WTC11 (cell line): ENCODE measurements at regions not wholly inside any gene's neighbourhood (a gene's known extent, or its start where the extent isn't known, plus 50 kb on each side); places are given as distances from the start of the nearest gene placed in this dataset.

Source experiments
- ATAC-seq: fragments of 200-7000 bp; cut with Tn5 transposase; 2 replicates; pipeline ENCODE4 v1.10.0; 2021; ENCODE audit warnings: mild to moderate bottlenecking, moderate library complexity
- CTCF ChIA-PET: fragments of 300-600 bp; sonication (Branson Sonifier 250); formaldehyde crosslinking; loops from one replicate; lab custom pipeline; 2021; ENCODE audit warnings: antibody characterized with exemption; lab: Charles Lee
- POLR2A ChIA-PET: fragments of 350-600 bp; sonication (Branson Sonifier 250); formaldehyde crosslinking; loops from one replicate; lab custom pipeline; 2021; ENCODE audit warnings: antibody characterized with exemption; lab: Charles Lee
- DNase-seq: peaks from one replicate; pipeline ENCODE4 v3.0.0; 2021; ENCODE audit warnings: low spot score
- H3K27ac Mint-ChIP-seq: 2 replicates; pipeline ENCODE4 v1.8.0; 2021; ENCODE audit warnings: mixed read lengths
- H3K27me3 Mint-ChIP-seq: 2 replicates; pipeline ENCODE4 v1.8.0; 2021; ENCODE audit warnings: low read depth, mild to moderate bottlenecking, moderate library complexity, mixed read lengths
- H3K36me3 Mint-ChIP-seq: 2 replicates; pipeline ENCODE4 v1.8.0; 2021; ENCODE audit warnings: mixed read lengths
- H3K4me1 Mint-ChIP-seq: 2 replicates; pipeline ENCODE4 v1.8.0; 2022; ENCODE audit warnings: mixed read lengths
- H3K4me3 Mint-ChIP-seq: 2 replicates; pipeline ENCODE4 v1.8.0; 2021; ENCODE audit warnings: mild to moderate bottlenecking, moderate library complexity, mixed read lengths
- H3K9me3 Mint-ChIP-seq: 2 replicates; pipeline ENCODE4 v1.8.0; 2021; ENCODE audit warnings: mixed read lengths
- ATF2 ChIP-seq: sonication (generic); formaldehyde crosslinking; IDR thresholded peaks from 2 replicates; pipeline ENCODE4 v1.8.1; 2022; ENCODE audit warnings: low read depth, missing genetic modification reagents, borderline replicate concordance
- ATF6 ChIP-seq: sonication (generic); formaldehyde crosslinking; IDR thresholded peaks from 2 replicates; pipeline ENCODE4 v1.8.1; 2023; ENCODE audit warnings: mild to moderate bottlenecking, missing genetic modification reagents
- ELF4 ChIP-seq: sonication (generic); formaldehyde crosslinking; IDR thresholded peaks from 2 replicates; pipeline ENCODE4 v1.8.1; 2022; ENCODE audit warnings: low read depth, mild to moderate bottlenecking, moderate library complexity, missing genetic modification reagents
- ESRRA ChIP-seq: sonication (generic); formaldehyde crosslinking; IDR thresholded peaks from 2 replicates; pipeline ENCODE4 v1.8.1; 2022; ENCODE audit warnings: mild to moderate bottlenecking, missing genetic modification reagents, borderline replicate concordance
- ETV6 ChIP-seq: sonication (generic); formaldehyde crosslinking; IDR thresholded peaks from 2 replicates; pipeline ENCODE4 v1.8.1; 2022; ENCODE audit warnings: mild to moderate bottlenecking, missing genetic modification reagents
- FOXK1 ChIP-seq: sonication (generic); formaldehyde crosslinking; IDR thresholded peaks from 2 replicates; pipeline ENCODE4 v1.8.0; 2022; ENCODE audit warnings: mild to moderate bottlenecking, moderate library complexity, missing genetic modification reagents
- MYBL2 ChIP-seq: sonication (generic); formaldehyde crosslinking; IDR thresholded peaks from 2 replicates; pipeline ENCODE4 v1.8.1; 2023; ENCODE audit warnings: mild to moderate bottlenecking, moderate library complexity, missing genetic modification reagents
- NFATC4 ChIP-seq: fragments of 250-450 bp; sonication (Bioruptor Pico); IDR thresholded peaks from 2 replicates; pipeline ENCODE4 v1.9.0; 2021; ENCODE audit warnings: mild to moderate bottlenecking
- NFYB ChIP-seq: sonication (generic); formaldehyde crosslinking; conservative IDR thresholded peaks from 2 replicates; pipeline ENCODE4 v1.8.0; 2022; ENCODE audit warnings: low read depth, missing genetic modification reagents
- RORB ChIP-seq: fragments of 250-450 bp; sonication (Bioruptor Pico); IDR thresholded peaks from 2 replicates; pipeline ENCODE4 v1.9.0; 2021; ENCODE audit warnings: mild to moderate bottlenecking
- SOX15 ChIP-seq: fragments of 250-450 bp; sonication (Bioruptor Pico); IDR thresholded peaks from 2 replicates; pipeline ENCODE4 v1.9.0; 2021; ENCODE audit warnings: mild to moderate bottlenecking
- SP1 ChIP-seq: sonication (generic); formaldehyde crosslinking; conservative IDR thresholded peaks from 2 replicates; pipeline ENCODE4 v1.8.1; 2022; ENCODE audit warnings: missing genetic modification reagents
- TEAD4 ChIP-seq: sonication (generic); formaldehyde crosslinking; IDR thresholded peaks from 2 replicates; pipeline ENCODE4 v1.8.0; 2022; ENCODE audit warnings: mild to moderate bottlenecking, missing genetic modification reagents
- USF2 ChIP-seq: sonication (generic); formaldehyde crosslinking; IDR thresholded peaks from 2 replicates; pipeline ENCODE4 v1.8.1; 2023; ENCODE audit warnings: mild to moderate bottlenecking, missing genetic modification reagents, moderate library complexity
- TF ChIP-seq, protein P1 (sequence below): sonication (generic); formaldehyde crosslinking; IDR thresholded peaks from 2 replicates; pipeline ENCODE4 v1.8.0; 2022; ENCODE audit warnings: mild to moderate bottlenecking, missing genetic modification reagents
- TF ChIP-seq, protein P2 (sequence below): sonication (generic); formaldehyde crosslinking; IDR thresholded peaks from 2 replicates; pipeline ENCODE4 v1.8.0; 2022; ENCODE audit warnings: missing genetic modification reagents
- TF ChIP-seq, protein P3 (sequence below): sonication (generic); formaldehyde crosslinking; IDR thresholded peaks from 2 replicates; pipeline ENCODE4 v1.8.1; 2022; ENCODE audit warnings: mild to moderate bottlenecking, moderate library complexity, missing genetic modification reagents
- TF ChIP-seq, protein P4 (sequence below): sonication (generic); formaldehyde crosslinking; IDR thresholded peaks from 2 replicates; pipeline ENCODE4 v1.8.0; 2023; ENCODE audit warnings: missing genetic modification reagents, mild to moderate bottlenecking, borderline replicate concordance
- TF ChIP-seq, protein P5 (sequence below): sonication (generic); formaldehyde crosslinking; IDR thresholded peaks from 2 replicates; pipeline ENCODE4 v1.8.0; 2022; ENCODE audit warnings: mild to moderate bottlenecking, missing genetic modification reagents
- TF ChIP-seq, protein P6 (sequence below): fragments of 250-450 bp; sonication (Bioruptor Pico); IDR thresholded peaks from 2 replicates; pipeline ENCODE4 v1.9.0; 2021; ENCODE audit warnings: mild to moderate bottlenecking

GRCh38 chr1:29924017-29924431, 687.7 kb downstream of the PTPRU start (continued):
- TF ChIP-seq, protein P1, sequence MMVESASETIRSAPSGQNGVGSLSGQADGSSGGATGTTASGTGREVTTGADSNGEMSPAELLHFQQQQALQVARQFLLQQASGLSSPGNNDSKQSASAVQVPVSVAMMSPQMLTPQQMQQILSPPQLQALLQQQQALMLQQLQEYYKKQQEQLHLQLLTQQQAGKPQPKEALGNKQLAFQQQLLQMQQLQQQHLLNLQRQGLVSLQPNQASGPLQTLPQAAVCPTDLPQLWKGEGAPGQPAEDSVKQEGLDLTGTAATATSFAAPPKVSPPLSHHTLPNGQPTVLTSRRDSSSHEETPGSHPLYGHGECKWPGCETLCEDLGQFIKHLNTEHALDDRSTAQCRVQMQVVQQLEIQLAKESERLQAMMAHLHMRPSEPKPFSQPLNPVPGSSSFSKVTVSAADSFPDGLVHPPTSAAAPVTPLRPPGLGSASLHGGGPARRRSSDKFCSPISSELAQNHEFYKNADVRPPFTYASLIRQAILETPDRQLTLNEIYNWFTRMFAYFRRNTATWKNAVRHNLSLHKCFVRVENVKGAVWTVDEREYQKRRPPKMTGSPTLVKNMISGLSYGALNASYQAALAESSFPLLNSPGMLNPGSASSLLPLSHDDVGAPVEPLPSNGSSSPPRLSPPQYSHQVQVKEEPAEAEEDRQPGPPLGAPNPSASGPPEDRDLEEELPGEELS (CRISPR knock-in tag), result 0 out of 2 replicates have a peak, but pooled peaks have one; percentile 26
- TF ChIP-seq, protein P2, sequence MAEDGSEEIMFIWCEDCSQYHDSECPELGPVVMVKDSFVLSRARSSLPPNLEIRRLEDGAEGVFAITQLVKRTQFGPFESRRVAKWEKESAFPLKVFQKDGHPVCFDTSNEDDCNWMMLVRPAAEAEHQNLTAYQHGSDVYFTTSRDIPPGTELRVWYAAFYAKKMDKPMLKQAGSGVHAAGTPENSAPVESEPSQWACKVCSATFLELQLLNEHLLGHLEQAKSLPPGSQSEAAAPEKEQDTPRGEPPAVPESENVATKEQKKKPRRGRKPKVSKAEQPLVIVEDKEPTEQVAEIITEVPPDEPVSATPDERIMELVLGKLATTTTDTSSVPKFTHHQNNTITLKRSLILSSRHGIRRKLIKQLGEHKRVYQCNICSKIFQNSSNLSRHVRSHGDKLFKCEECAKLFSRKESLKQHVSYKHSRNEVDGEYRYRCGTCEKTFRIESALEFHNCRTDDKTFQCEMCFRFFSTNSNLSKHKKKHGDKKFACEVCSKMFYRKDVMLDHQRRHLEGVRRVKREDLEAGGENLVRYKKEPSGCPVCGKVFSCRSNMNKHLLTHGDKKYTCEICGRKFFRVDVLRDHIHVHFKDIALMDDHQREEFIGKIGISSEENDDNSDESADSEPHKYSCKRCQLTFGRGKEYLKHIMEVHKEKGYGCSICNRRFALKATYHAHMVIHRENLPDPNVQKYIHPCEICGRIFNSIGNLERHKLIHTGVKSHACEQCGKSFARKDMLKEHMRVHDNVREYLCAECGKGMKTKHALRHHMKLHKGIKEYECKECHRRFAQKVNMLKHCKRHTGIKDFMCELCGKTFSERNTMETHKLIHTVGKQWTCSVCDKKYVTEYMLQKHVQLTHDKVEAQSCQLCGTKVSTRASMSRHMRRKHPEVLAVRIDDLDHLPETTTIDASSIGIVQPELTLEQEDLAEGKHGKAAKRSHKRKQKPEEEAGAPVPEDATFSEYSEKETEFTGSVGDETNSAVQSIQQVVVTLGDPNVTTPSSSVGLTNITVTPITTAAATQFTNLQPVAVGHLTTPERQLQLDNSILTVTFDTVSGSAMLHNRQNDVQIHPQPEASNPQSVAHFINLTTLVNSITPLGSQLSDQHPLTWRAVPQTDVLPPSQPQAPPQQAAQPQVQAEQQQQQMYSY, result no peak
- TF ChIP-seq ETV6, result 0 out of 2 replicates have a peak, but pooled peaks have one; percentile 54
- TF ChIP-seq NFATC4 (CRISPR knock-in tag), result no peak
- TF ChIP-seq ELF4 (CRISPR knock-in tag), result no peak
- TF ChIP-seq SP1, result 0 out of 2 replicates have a peak, but pooled peaks have one; percentile 19
- TF ChIP-seq, protein P3, sequence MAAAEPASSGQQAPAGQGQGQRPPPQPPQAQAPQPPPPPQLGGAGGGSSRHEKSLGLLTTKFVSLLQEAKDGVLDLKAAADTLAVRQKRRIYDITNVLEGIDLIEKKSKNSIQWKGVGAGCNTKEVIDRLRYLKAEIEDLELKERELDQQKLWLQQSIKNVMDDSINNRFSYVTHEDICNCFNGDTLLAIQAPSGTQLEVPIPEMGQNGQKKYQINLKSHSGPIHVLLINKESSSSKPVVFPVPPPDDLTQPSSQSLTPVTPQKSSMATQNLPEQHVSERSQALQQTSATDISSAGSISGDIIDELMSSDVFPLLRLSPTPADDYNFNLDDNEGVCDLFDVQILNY (CRISPR knock-in tag), result no peak

DNA sequence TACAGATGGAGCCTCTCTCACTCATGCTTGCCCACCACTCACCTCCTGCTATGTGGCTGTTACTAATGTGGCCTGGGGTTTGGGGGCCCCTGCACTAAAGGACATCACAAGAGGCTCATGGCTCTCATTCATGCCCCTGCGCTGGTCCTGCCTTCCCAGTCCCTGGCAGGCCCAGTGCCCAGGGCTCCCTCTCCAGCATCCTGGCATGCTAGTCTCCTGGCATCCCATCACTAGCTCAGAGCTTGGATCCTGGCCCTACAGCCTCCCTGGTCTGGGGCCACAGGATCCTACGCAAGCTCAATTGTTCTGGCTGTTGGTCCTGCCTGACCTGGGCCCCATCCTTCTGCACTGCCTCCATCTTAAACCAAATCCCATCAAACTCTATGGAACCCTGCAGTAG, 685.4 kb downstream of the PTPRU start:
- Mint-ChIP-seq H3K27me3 (no peaks in the 10 kb centered on the region), H3K4me3 (no peak overlapping the region), H3K9me3 (peaks cover 8% of the 10 kb centered on the region; the same call in 1 of the 2 replicates), H3K36me3 (no peaks in the 10 kb centered on the region), H3K4me1 (peaks cover 65% of the 10 kb centered on the region), H3K27ac (no peak overlapping the region)
- ChIA-PET CTCF (interaction anchor here (1.1 kb wide), 1 partner anchor 73 kb away, joined by 3 read pairs; no protein-coding TSS in a partner anchor), POLR2A (no interaction called here)
- ATAC-seq (no peak), DNase-seq (no peak)
- TF ChIP-seq, protein P4, sequence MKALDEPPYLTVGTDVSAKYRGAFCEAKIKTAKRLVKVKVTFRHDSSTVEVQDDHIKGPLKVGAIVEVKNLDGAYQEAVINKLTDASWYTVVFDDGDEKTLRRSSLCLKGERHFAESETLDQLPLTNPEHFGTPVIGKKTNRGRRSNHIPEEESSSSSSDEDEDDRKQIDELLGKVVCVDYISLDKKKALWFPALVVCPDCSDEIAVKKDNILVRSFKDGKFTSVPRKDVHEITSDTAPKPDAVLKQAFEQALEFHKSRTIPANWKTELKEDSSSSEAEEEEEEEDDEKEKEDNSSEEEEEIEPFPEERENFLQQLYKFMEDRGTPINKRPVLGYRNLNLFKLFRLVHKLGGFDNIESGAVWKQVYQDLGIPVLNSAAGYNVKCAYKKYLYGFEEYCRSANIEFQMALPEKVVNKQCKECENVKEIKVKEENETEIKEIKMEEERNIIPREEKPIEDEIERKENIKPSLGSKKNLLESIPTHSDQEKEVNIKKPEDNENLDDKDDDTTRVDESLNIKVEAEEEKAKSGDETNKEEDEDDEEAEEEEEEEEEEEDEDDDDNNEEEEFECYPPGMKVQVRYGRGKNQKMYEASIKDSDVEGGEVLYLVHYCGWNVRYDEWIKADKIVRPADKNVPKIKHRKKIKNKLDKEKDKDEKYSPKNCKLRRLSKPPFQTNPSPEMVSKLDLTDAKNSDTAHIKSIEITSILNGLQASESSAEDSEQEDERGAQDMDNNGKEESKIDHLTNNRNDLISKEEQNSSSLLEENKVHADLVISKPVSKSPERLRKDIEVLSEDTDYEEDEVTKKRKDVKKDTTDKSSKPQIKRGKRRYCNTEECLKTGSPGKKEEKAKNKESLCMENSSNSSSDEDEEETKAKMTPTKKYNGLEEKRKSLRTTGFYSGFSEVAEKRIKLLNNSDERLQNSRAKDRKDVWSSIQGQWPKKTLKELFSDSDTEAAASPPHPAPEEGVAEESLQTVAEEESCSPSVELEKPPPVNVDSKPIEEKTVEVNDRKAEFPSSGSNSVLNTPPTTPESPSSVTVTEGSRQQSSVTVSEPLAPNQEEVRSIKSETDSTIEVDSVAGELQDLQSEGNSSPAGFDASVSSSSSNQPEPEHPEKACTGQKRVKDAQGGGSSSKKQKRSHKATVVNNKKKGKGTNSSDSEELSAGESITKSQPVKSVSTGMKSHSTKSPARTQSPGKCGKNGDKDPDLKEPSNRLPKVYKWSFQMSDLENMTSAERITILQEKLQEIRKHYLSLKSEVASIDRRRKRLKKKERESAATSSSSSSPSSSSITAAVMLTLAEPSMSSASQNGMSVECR (CRISPR knock-in tag), result no peak
- TF ChIP-seq MYBL2 (CRISPR knock-in tag) (no peak), ESRRA (no peak), ATF6 (CRISPR knock-in tag) (no peak), RORB (CRISPR knock-in tag) (no peak), ATF2 (CRISPR knock-in tag) (no peak), FOXK1 (CRISPR knock-in tag) (no peak), TEAD4 (CRISPR knock-in tag) (no peak), SOX15 (CRISPR knock-in tag) (no peak), USF2 (CRISPR knock-in tag) (no peak), NFYB (CRISPR knock-in tag) (no peak)
- TF ChIP-seq, protein P5, sequence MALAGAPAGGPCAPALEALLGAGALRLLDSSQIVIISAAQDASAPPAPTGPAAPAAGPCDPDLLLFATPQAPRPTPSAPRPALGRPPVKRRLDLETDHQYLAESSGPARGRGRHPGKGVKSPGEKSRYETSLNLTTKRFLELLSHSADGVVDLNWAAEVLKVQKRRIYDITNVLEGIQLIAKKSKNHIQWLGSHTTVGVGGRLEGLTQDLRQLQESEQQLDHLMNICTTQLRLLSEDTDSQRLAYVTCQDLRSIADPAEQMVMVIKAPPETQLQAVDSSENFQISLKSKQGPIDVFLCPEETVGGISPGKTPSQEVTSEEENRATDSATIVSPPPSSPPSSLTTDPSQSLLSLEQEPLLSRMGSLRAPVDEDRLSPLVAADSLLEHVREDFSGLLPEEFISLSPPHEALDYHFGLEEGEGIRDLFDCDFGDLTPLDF (CRISPR knock-in tag), result no peak
- TF ChIP-seq, protein P6, sequence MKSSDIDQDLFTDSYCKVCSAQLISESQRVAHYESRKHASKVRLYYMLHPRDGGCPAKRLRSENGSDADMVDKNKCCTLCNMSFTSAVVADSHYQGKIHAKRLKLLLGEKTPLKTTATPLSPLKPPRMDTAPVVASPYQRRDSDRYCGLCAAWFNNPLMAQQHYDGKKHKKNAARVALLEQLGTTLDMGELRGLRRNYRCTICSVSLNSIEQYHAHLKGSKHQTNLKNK (CRISPR knock-in tag), result no peak
